Coronary artery (tissue), 2 donors: ENCODE measurements at regions not wholly inside any gene's neighbourhood (a gene's known extent, or its start where the extent isn't known, plus 50 kb on each side); places are given as distances from the start of the nearest gene placed in this dataset.

Source experiments
- DNase-seq: peaks from one replicate; pipeline ENCODE4 v3.0.0-alpha.2; 2017; ENCODE audit warnings: low spot score
- H3K27ac ChIP-seq, 2 donors: fragments of 200-600 bp; sonication (generic); one replicate each; pipeline ENCODE4 v1.5.1; 2016 to 2019
- H3K4me3 ChIP-seq: fragments of 200-600 bp; sonication (generic); 2 replicates; pipeline ENCODE4 v1.5.1; 2016; ENCODE audit warnings: mild to moderate bottlenecking, moderate library complexity
- TF ChIP-seq, protein P1 (sequence below): fragments of 200-600 bp; sonication (generic); IDR thresholded peaks from one replicate; pipeline ENCODE4 v1.5.1; 2019; ENCODE audit warnings: antibody characterized with exemption

DNA sequence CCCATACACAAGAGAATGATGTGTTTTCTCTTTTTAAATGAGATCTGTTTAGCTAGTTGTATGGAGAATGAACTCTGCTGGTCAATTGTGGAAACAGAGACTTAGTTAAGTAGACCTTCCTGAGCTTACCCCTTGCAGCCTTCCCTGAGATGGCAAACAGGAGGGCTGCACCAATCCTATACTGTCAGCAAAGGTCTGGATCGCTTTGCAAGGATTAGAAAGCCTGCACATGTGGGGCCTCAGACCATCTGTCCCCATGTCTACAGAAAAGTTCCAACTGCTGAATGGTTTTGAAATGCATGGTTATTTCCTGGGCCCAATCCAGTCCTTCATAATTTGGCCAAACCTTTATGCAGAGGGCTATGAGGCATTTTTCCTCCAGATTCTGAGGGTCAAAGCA, 183.9 kb upstream of the SLC10A2 start:
- no peak for DNase-seq
- no peak overlapping the region for H3K27ac ChIP-seq
- TF ChIP-seq, protein P1, sequence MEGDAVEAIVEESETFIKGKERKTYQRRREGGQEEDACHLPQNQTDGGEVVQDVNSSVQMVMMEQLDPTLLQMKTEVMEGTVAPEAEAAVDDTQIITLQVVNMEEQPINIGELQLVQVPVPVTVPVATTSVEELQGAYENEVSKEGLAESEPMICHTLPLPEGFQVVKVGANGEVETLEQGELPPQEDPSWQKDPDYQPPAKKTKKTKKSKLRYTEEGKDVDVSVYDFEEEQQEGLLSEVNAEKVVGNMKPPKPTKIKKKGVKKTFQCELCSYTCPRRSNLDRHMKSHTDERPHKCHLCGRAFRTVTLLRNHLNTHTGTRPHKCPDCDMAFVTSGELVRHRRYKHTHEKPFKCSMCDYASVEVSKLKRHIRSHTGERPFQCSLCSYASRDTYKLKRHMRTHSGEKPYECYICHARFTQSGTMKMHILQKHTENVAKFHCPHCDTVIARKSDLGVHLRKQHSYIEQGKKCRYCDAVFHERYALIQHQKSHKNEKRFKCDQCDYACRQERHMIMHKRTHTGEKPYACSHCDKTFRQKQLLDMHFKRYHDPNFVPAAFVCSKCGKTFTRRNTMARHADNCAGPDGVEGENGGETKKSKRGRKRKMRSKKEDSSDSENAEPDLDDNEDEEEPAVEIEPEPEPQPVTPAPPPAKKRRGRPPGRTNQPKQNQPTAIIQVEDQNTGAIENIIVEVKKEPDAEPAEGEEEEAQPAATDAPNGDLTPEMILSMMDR, result no peak
- no peak overlapping the region for H3K4me3 ChIP-seq

DNA sequence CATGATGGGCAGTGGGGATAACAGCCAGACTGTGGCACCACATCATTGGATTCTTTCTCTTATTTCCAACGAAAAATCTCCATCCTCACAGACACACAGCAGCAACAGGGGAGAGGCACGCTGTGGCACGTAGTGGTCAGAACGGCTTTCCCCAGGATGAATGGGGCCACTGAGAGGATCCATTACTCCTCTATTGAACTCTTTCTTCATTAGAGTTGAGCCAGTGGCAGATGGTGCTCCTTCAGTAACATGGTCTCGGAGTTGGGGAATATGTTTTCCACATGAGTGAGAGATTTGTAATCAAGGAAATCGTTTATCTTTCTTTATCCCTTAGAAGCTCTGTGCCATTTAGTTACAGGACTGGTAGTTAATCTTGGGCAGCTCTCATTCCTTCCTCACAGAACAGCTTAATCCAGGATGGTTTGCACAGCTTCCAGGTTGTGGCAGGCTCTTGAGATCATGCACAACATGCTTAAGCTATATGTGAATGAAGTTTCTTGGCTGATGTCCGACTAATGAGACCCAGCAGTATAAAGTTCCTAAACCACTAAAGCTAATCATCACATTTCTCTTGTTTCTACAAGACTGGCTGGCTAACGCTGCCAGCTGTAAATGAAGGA, 180.5 kb upstream of the SLC10A2 start:
- H3K4me3 ChIP-seq, result no peak overlapping the region
- H3K27ac ChIP-seq, result no peak overlapping the region
- TF ChIP-seq, protein P1, result no peak
- no peak for DNase-seq

DNA sequence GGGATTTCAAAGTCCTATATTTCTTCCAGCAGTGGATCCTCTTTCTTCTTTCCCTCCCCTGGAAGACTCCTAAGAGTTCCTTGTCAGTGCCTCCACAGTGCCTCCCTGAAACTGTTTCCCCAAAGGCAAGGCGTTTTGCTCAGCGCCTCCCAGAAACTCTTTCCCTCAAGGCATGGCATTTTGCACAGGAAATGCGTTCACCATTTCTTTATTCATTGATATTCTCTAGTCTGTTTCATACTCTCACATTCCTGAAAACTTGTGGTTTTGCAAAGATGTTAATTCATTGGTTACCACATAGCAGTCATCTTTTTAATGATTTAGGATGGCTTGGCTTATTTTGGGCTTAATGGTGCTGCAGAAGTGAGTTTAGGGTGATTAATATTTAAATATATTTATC, 177.3 kb upstream of the SLC10A2 start:
- no peak overlapping the region for H3K4me3 ChIP-seq
- TF ChIP-seq, protein P1, result no peak
- DNase-seq, result no peak
- no peak overlapping the region for H3K27ac ChIP-seq

DNA sequence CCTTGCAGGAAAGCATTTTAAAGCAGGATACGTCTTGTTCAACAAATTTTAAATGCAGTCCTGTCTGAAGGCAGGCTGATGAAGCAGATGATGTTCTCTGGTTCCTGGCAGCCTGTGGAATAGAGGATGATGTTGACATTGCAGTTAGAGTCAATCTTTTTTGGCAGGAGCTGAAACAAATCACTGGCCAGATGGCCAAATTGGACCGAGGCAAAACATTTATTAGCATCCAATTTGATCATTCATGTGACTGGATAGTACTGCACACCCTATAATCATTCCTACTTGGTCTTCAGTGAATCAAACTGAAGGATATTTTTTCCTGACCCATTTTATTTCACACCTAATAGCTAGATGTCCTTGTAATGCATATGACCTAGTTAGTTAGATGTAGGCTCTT, 172.2 kb upstream of the SLC10A2 start:
- Histone ChIP-seq H3K4me3 (no peak overlapping the region), H3K27ac (no peak overlapping the region)
- TF ChIP-seq, protein P1, result no peak
- no peak for DNase-seq

DNA sequence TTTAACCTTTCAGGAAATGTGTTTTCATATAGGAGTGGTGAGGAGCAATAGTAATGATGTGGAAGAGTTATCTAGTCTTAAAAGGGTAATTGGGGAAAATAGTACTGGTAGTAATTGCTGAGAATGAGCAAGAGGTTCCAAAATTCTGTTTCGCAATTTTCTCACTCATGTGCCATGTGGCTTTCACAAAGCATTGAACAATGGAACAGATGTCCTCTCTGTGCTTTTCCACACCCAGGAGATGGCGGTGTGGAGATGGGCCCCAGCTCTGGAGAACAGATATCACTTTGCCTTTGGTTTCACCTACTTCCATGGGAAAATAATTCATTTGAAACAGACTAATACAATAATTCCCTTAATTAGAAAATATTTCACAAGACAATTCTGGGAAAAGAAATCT, 170.0 kb upstream of the SLC10A2 start:
- DNase-seq, result no peak
- H3K4me3 ChIP-seq, result no peak overlapping the region
- TF ChIP-seq, protein P1, result no peak
- H3K27ac ChIP-seq, result no peak overlapping the region

DNA sequence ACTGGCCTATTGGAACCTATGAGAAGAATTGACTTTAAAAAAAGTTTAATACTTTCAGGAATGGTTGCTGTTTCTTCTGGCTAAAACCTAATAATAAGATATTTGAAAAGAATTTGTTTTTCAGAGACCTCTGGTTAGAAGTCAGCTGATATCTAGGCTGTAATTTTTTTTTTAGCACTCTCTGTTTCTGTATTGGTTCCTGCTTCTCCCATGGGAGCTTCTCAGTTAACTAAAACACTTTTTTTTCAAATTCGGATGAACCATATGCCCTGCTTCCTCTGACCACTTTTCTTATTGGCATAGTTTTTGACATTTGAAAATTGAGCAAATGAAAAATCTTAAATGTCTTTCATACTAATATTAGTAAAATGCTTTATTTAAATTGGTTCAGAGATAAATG, 163.5 kb upstream of the SLC10A2 start:
- H3K27ac ChIP-seq, result no peak overlapping the region
- no peak overlapping the region for H3K4me3 ChIP-seq
- DNase-seq, result no peak
- TF ChIP-seq, protein P1, result no peak

DNA sequence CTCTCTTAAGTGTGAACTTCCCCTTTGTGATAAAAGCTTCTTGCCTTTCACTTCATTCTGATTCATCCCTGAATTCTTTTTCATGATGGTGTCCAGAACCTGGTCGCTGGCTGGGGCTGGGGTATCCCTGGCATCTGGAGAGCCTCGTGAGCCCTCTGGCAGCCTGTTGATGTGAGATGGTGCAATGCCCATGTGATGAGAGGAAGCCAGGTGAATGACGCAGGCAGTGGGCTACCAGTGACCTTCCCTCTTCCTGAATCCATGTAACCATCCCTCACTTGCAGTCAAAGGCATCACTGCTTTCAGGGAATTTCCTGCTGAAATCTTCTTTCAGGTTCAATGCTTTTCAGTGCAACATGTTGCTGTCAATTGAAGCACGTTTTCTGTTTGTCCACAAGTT, 158.6 kb upstream of the SLC10A2 start:
- H3K4me3 ChIP-seq, result no peak overlapping the region
- no peak for DNase-seq
- TF ChIP-seq, protein P1, result no peak
- no peak overlapping the region for H3K27ac ChIP-seq
